GM12878 (cell line): ENCODE measurements at regions not wholly inside any gene's neighbourhood (a gene's known extent, or its start where the extent isn't known, plus 50 kb on each side); places are given as distances from the start of the nearest gene placed in this dataset.
A peak's percentile ranks its signal among the peaks of the same experiment; 100 is the strongest.

Experiments
- ATAC-seq: fragments of 200-7000 bp; cut with Tn5 transposase; 3 replicates; pipeline ENCODE4 v1.9.1; 2020; ENCODE audit warnings: mild to moderate bottlenecking, moderate library complexity
- BruUV-seq: library from RNA; stranded (reverse); fragments of 400-500 nt; replicated peaks from 2 replicates; lab custom pipeline; 2021; lab: Mats Ljungman, UMichigan
- CTCF ChIA-PET: fragments of 300-600 bp; sonication (Branson Sonifier 250); formaldehyde crosslinking; extraction: SDS; loops from one replicate; lab custom pipeline; 2021; ENCODE audit warnings: inconsistent platforms; lab: Yijun Ruan, JAX
- POLR2A ChIA-PET: fragments of 350-600 bp; formaldehyde crosslinking; extraction: SDS; loops from one replicate; lab custom pipeline; 2021; ENCODE audit warnings: inconsistent platforms; lab: Charles Lee
- RAD21 ChIA-PET: fragments of 300-600 bp; sonication (Branson Sonifier 250); formaldehyde crosslinking; loops from one replicate; lab custom pipeline; 2023; ENCODE audit warnings: antibody characterized with exemption; ENCODE audit not compliant: unreplicated experiment; lab: Charles Lee
- SMC1A ChIA-PET: fragments of 300-600 bp; sonication (Branson Sonifier 250); formaldehyde crosslinking; loops from one replicate; lab custom pipeline; 2023; ENCODE audit not compliant: unreplicated experiment, uncharacterized antibody; lab: Charles Lee
- DNase-seq: peaks from one replicate; pipeline ENCODE4 v3.0.0-alpha.2; 2011; ENCODE audit warnings: low read depth, low spot score
- FAIRE-seq: peaks from 3 replicates; lab custom pipeline; 2011; peaks lifted over from hg19 to GRCh38; lab: Jason Lieb, UNC
- H2AFZ ChIP-seq: 2 replicates; pipeline ENCODE4 v1.6.0; 2011; ENCODE audit warnings: low read depth, low read length, control low read depth; ENCODE audit not compliant: control insufficient read depth
- H3K27ac ChIP-seq: 2 replicates; pipeline ENCODE4 v1.5.1; 2011; ENCODE audit warnings: control low read depth; ENCODE audit not compliant: control insufficient read depth, insufficient read depth
- H3K27me3 ChIP-seq, 2 experiments: replicated peaks in 1 of 2; 2 replicates each; pipeline versions ENCODE4 v1.6.0 to v1.6.1; 2011; ENCODE audit warnings: low read length in 1 of 2; ENCODE audit not compliant: control insufficient read depth in 2 of 2, insufficient read depth in 2 of 2
- H3K36me3 ChIP-seq, 2 experiments: 2 replicates each; pipeline ENCODE4 v1.5.1; 2011; ENCODE audit warnings: low read length in 1 of 2; ENCODE audit not compliant: control insufficient read depth in 2 of 2, insufficient read depth in 2 of 2
- H3K4me1 ChIP-seq: 2 replicates; pipeline ENCODE4 v1.6.1; 2011; ENCODE audit warnings: mild to moderate bottlenecking, low read length, moderate library complexity, mixed read lengths; ENCODE audit not compliant: control insufficient read depth, insufficient read depth
- H3K4me2 ChIP-seq: 2 replicates; pipeline ENCODE4 v1.6.0; 2011; ENCODE audit warnings: control low read depth; ENCODE audit not compliant: control insufficient read depth, insufficient read depth
- H3K4me3 ChIP-seq: fragments of 200-600 bp; sonication (generic); 2 replicates; pipeline ENCODE4 v1.5.1; 2016
- H3K79me2 ChIP-seq: 2 replicates; pipeline ENCODE4 v1.6.0; 2011; ENCODE audit warnings: low read length; ENCODE audit not compliant: control insufficient read depth, insufficient read depth
- H3K9ac ChIP-seq: 2 replicates; pipeline ENCODE4 v1.8.0; 2011; ENCODE audit warnings: low read length, control low read depth, mixed read lengths; ENCODE audit not compliant: control insufficient read depth, insufficient read depth
- H3K9me3 ChIP-seq: replicated peaks from 3 replicates; pipeline ENCODE4 v1.5.1; 2011; ENCODE audit warnings: mild to moderate bottlenecking, low read length; ENCODE audit not compliant: control insufficient read depth, insufficient read depth
- H4K20me1 ChIP-seq: 2 replicates; pipeline ENCODE4 v1.6.0; 2011; ENCODE audit not compliant: control insufficient read depth, insufficient read depth
- BHLHE40 ChIP-seq, 2 experiments: fragments of 450-650 bp in 1 of 2; IDR thresholded peaks; 2 replicates each; pipeline ENCODE4 v1.6.1; 2011 to 2017; ENCODE audit warnings: low read depth in 2 of 2, borderline replicate concordance in 1 of 2, improper control_type of control experiment in 1 of 2, low read length in 1 of 2, mild to moderate bottlenecking in 1 of 2
- BMI1 ChIP-seq: fragments of 450-650 bp; IDR thresholded peaks from 2 replicates; pipeline ENCODE4 v1.6.1; 2016; ENCODE audit warnings: mild to moderate bottlenecking, moderate library complexity, borderline replicate concordance
- CREB1 ChIP-seq: IDR thresholded peaks from 2 replicates; pipeline ENCODE4 v1.6.1; 2012; ENCODE audit warnings: low read depth, mild to moderate bottlenecking, inconsistent platforms
- EED ChIP-seq: sonication (generic); IDR thresholded peaks from 2 replicates; pipeline ENCODE4 v1.6.1; 2016; ENCODE audit warnings: antibody characterized with exemption, low read depth
- HDGF ChIP-seq: fragments of 450-650 bp; IDR thresholded peaks from 2 replicates; pipeline ENCODE4 v1.6.1; 2016; ENCODE audit warnings: antibody characterized with exemption
- POLR2AphosphoS2 ChIP-seq: IDR thresholded peaks from 2 replicates; pipeline ENCODE4 v1.6.1; 2011; ENCODE audit warnings: low read depth, mild to moderate bottlenecking, low read length, improper control_type of control experiment, moderate library complexity
- RAD51 ChIP-seq: fragments of 450-650 bp; IDR thresholded peaks from 2 replicates; pipeline ENCODE4 v1.6.1; 2016; ENCODE audit warnings: moderate library complexity, mild to moderate bottlenecking, inconsistent platforms
- RCOR1 ChIP-seq: conservative IDR thresholded peaks from 2 replicates; pipeline ENCODE4 v1.6.1; 2012; ENCODE audit warnings: low read depth, low read length, improper control_type of control experiment
- RFX5 ChIP-seq: IDR thresholded peaks from 2 replicates; pipeline ENCODE4 v1.6.1; 2011; ENCODE audit warnings: low read depth, low read length, improper control_type of control experiment
- TBL1XR1 ChIP-seq: IDR thresholded peaks from 2 replicates; pipeline ENCODE4 v1.6.1; 2012; ENCODE audit warnings: low read depth, low read length, improper control_type of control experiment
- ZNF384 ChIP-seq: IDR thresholded peaks from 2 replicates; pipeline ENCODE4 v1.6.1; 2012; ENCODE audit warnings: low read depth, mild to moderate bottlenecking, low read length, improper control_type of control experiment, borderline replicate concordance
- WGBS: methylation state at CpG from one replicate; pipeline ENCODE4 v1.1.6; 2016; ENCODE audit warnings: low lambda C conversion rate; ENCODE audit not compliant: insufficient replicate concordance, insufficient coverage; ENCODE audit errors: missing lambda C conversion rate; 5-methylcytosine and 5-hydroxymethylcytosine counted together
- in situ Hi-C: fragments of 300-500 bp; cut with MboI; formaldehyde crosslinking; loops from 9 replicates; pipeline ENCODE4 v1.14.3; 2018; ENCODE audit warnings: mixed read lengths
- intact Hi-C: fragments of 100-400 bp; cut with micrococcal nuclease; formaldehyde crosslinking; loops from one replicate; pipeline ENCODE4 v1.14.2; 2022; ENCODE audit not compliant: unreplicated experiment
- TF ChIP-seq, protein P1 (sequence below): IDR thresholded peaks from 2 replicates; pipeline ENCODE4 v1.6.1; 2012; ENCODE audit warnings: low read depth, low read length, improper control_type of control experiment
- TF ChIP-seq, protein P2 (sequence below): fragments of 450-650 bp; IDR thresholded peaks from 2 replicates; pipeline ENCODE4 v1.6.1; 2018; ENCODE audit warnings: mild to moderate bottlenecking, low read depth, moderate library complexity; ENCODE audit not compliant: partially characterized antibody

DNA sequence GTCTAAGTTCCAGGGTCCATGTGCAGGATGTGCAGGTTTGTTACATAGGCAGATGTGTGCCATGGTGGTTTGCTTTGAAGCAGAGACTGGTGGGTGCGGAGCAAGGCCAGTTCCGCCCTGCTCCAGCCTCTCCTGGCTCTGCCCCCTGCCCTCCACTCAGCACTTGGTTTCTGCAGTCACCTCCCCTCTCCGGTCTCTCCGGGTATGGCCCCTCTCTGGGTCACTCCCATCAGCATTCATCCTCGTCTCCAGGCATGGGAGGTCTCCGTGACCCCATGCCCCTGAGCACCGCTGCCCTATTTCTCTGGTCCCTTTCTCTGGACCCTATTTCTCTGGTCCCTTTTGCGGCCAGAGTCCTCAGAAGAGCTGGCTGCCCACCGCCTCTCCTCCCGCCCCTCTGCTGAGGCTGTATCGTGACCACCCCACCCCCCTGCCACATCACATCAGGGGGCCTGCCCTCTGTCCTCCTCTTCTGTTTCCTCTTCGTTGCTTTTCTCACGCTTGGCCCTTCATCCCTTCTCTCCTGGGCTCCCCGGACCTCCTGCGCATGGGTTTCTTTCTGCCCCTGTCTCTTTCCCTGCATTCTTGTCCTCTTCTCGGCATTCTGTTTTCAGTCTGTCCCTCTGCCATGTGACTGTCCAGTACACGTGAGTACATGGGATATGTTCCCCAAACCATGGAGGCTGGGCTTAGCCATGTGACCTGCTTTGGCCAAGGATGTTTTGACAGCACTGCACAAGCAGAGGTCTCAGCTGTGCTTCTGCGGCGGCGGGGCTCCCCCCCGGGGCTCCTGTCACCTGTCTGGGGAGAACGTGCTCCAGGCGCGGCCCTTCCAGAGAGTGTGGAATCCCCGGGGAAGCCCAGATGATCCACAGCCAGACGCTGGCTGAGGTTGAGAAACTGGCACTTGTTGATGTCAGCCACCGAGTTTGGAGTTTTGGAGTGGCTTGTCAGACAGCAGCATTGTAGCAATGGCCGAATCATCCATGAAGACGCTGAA, 54.4 kb upstream of the C1orf174 start:
- SMC1A ChIA-PET, result no interaction called here
- TF ChIP-seq RAD51 (0 out of 2 replicates have a peak, but pooled peaks have one; percentile 17), BHLHE40 (IDR thresholded peaks at IDR 0.05; ENCODE audit: borderline replicate concordance in 1 of 2, low read depth in 2 of 2, low read length in 1 of 2) (peak in 1 of 2 experiments; percentile 53; a peak in 1 of 4 replicates)
- TF ChIP-seq, protein P1, sequence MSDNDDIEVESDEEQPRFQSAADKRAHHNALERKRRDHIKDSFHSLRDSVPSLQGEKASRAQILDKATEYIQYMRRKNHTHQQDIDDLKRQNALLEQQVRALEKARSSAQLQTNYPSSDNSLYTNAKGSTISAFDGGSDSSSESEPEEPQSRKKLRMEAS, result no peak; the same call in 1 of the 2 replicates
- TF ChIP-seq, all 136 proteins: peak for 2
- Histone ChIP-seq H3K4me1 (no peaks in the 10 kb centered on the region), H3K9me3 (no peaks in the 10 kb centered on the region; the same call in 2 of the 3 replicates), H3K27ac (no peak overlapping the region), H3K4me3 (no peak overlapping the region), H4K20me1 (no peaks in the 10 kb centered on the region), H3K9ac (no peak overlapping the region), H2AFZ (no peak overlapping the region), H3K36me3 (no peaks in the 10 kb centered on the region), H3K4me2 (no peak overlapping the region), H3K79me2 (no peaks in the 10 kb centered on the region), H3K27me3 (no peaks in the 10 kb centered on the region)
- ChIA-PET POLR2A (no interaction called here), CTCF (interaction anchor here (0.6 kb wide), 1 partner anchor 356 kb away, joined by 4 read pairs; no protein-coding TSS in a partner anchor), RAD21 (no interaction called here)
- in situ Hi-C loops, result no loop called here
- FAIRE-seq, result no peak
- intact Hi-C loops, result no loop called here
- DNase-seq, result no peak
- WGBS, result 27% methylated on average over 29 of the region's 29 CpGs
- BruUV-seq, result no TSS peak
- no peak for ATAC-seq

DNA sequence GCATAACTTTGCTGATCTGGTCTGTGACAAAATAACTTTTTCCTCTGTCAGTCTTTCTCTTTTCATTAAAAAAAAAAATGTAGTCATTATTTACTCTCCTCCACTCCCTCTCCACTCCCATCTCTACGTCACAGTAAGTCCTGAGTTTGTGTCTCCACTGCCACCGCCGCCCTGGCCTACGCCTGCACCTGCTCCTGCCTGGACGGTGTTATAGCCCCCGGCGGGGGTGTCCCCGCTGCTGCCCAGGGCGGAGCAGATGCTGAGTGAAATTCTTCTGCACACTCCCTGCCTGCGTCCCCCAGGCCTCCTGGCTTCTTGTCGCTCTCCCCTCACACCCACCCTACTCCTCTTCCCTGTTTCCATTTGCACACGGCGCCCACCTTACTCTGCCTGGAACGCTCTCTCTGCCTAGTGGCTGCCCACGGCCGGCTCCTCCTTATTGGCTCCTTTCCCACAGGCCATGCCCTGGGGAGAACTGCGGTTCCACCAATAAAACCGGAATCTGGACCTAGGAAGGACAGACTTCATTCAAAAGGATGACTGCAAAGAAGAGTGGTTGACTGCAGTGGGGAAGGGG, 55.2 kb upstream of the C1orf174 start:
- ATAC-seq (no peak), FAIRE-seq (no peak), DNase-seq (no peak)
- Histone ChIP-seq H3K4me2 (no peak overlapping the region), H3K4me1 (no peaks in the 10 kb centered on the region), H3K4me3 (no peak overlapping the region), H4K20me1 (no peaks in the 10 kb centered on the region), H3K79me2 (no peaks in the 10 kb centered on the region), H3K36me3 (no peaks in the 10 kb centered on the region), H2AFZ (no peak overlapping the region), H3K9me3 (no peaks in the 10 kb centered on the region; the same call in 2 of the 3 replicates), H3K9ac (no peak overlapping the region), H3K27me3 (no peaks in the 10 kb centered on the region), H3K27ac (no peak overlapping the region)
- BruUV-seq, result no TSS peak
- ChIA-PET POLR2A (no interaction called here), RAD21 (no interaction called here), CTCF (no interaction called here), SMC1A (no interaction called here)
- intact Hi-C loops (no loop called here), in situ Hi-C loops (no loop called here)
- 49% methylated on average over 17 of the region's 18 CpGs for WGBS
- no peak for TF ChIP-seq POLR2AphosphoS2
- no peak for TF ChIP-seq TBL1XR1
- no peak for TF ChIP-seq RFX5
- TF ChIP-seq RCOR1, result no peak
- TF ChIP-seq BMI1, result no peak
- no peak for TF ChIP-seq HDGF
- no peak for TF ChIP-seq EED
- no peak for TF ChIP-seq ZNF384
- no peak for TF ChIP-seq CREB1
- TF ChIP-seq, protein P2, sequence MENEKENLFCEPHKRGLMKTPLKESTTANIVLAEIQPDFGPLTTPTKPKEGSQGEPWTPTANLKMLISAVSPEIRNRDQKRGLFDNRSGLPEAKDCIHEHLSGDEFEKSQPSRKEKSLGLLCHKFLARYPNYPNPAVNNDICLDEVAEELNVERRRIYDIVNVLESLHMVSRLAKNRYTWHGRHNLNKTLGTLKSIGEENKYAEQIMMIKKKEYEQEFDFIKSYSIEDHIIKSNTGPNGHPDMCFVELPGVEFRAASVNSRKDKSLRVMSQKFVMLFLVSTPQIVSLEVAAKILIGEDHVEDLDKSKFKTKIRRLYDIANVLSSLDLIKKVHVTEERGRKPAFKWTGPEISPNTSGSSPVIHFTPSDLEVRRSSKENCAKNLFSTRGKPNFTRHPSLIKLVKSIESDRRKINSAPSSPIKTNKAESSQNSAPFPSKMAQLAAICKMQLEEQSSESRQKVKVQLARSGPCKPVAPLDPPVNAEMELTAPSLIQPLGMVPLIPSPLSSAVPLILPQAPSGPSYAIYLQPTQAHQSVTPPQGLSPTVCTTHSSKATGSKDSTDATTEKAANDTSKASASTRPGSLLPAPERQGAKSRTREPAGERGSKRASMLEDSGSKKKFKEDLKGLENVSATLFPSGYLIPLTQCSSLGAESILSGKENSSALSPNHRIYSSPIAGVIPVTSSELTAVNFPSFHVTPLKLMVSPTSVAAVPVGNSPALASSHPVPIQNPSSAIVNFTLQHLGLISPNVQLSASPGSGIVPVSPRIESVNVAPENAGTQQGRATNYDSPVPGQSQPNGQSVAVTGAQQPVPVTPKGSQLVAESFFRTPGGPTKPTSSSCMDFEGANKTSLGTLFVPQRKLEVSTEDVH, result no peak
